Fibroblast of villous mesenchyme (primary cell): ENCODE measurements at regions not wholly inside any gene's neighbourhood (a gene's known extent, or its start where the extent isn't known, plus 50 kb on each side); places are given as distances from the start of the nearest gene placed in this dataset.
A peak's percentile ranks its signal among the peaks of the same experiment; 100 is the strongest.

Source experiments
- DNase-seq: peaks from one replicate; pipeline ENCODE4 v3.0.0-alpha.2; 2010; ENCODE audit warnings: low read depth
- H3K4me3 ChIP-seq: 2 replicates; pipeline ENCODE4 v1.5.1; 2011; ENCODE audit warnings: low read depth, mild to moderate bottlenecking, low read length
- CTCF ChIP-seq: IDR thresholded peaks from 2 replicates; pipeline ENCODE4 v1.5.1; 2012; ENCODE audit warnings: low read depth, mild to moderate bottlenecking, low read length; ENCODE audit not compliant: insufficient read depth

GRCh38 chr18:22355598-22355997 is 62.1 kb downstream of the CTAGE1 start:
- TF ChIP-seq CTCF = no peak
- no peak overlapping the region for H3K4me3 ChIP-seq
- DNase-seq = no peak

- no peak for DNase-seq
These were observed 62.6 kb downstream of the CTAGE1 start for GRCh38 chr18:22355069-22355468.

GRCh38 chr18:22349966-22350365 is 67.7 kb downstream of the CTAGE1 start:
- peak; percentile 71 for DNase-seq
- no peak overlapping the region for H3K4me3 ChIP-seq
- no peak for TF ChIP-seq CTCF

More at GRCh38 chr18:22355069-22355468, 62.6 kb downstream of the CTAGE1 start:
- no peak for TF ChIP-seq CTCF
- no peak overlapping the region for H3K4me3 ChIP-seq

GRCh38 chr18:22349317-22349898 is 68.3 kb downstream of the CTAGE1 start:
- peak; percentile 92 for DNase-seq
- TF ChIP-seq CTCF = no peak
- H3K4me3 ChIP-seq = peak overlapping the region; percentile 58

GRCh38 chr18:22348521-22349316 is 69.0 kb downstream of the CTAGE1 start:
- TF ChIP-seq CTCF = no peak
- DNase-seq = peak; percentile 86
- peak overlapping the region; percentile 58 for H3K4me3 ChIP-seq

- TF ChIP-seq CTCF = no peak
- peak; percentile 53 for DNase-seq
- peak overlapping the region; percentile 55 for H3K4me3 ChIP-seq
These were observed 69.9 kb downstream of the CTAGE1 start for GRCh38 chr18:22347606-22348511.
